Colonic mucosa (tissue), 4 donors: ENCODE measurements at regions not wholly inside any gene's neighbourhood (a gene's known extent, or its start where the extent isn't known, plus 50 kb on each side); places are given as distances from the start of the nearest gene placed in this dataset.

ENCODE experiments used
- DNase-seq: peaks from one replicate; pipeline ENCODE4 v3.0.0-alpha.2; 2020
- H3K27ac ChIP-seq: fragments of 200-600 bp; one replicate; pipeline ENCODE4 v1.8.0; 2021
- H3K27me3 ChIP-seq: fragments of 200-600 bp; one replicate; pipeline ENCODE4 v1.8.0; 2021
- H3K36me3 ChIP-seq: fragments of 200-600 bp; one replicate; pipeline ENCODE4 v1.8.0; 2021
- H3K4me1 ChIP-seq: fragments of 200-600 bp; one replicate; pipeline ENCODE4 v1.8.0; 2021; ENCODE audit warnings: mild to moderate bottlenecking
- H3K4me3 ChIP-seq: fragments of 200-600 bp; one replicate; pipeline ENCODE4 v1.8.0; 2021
- H3K9ac ChIP-seq, 2 donors: one replicate each; pipeline ENCODE4 v1.7.0; 2013; ENCODE audit warnings: control low read depth in 2 of 2, low read depth in 2 of 2, low read length in 2 of 2
- H3K9me3 ChIP-seq: fragments of 200-600 bp; one replicate; pipeline ENCODE4 v1.8.0; 2021
- CTCF ChIP-seq: fragments of 200-600 bp; IDR thresholded peaks from one replicate; pipeline ENCODE4 v1.8.0; 2022; ENCODE audit warnings: antibody characterized with exemption, mild to moderate bottlenecking
- intact Hi-C: fragments of 100-400 bp; cut with DNase I; formaldehyde crosslinking; loops from one replicate; pipeline ENCODE4 v1.14.1; 2022
- donor health status: healthy.
- donor health status: DM: no; HTN: no; CAD: no.
- donor health status: DM: no; HTN: no; CAD: no.

- Histone ChIP-seq H3K4me1 (no peaks in the 10 kb centered on the region), H3K36me3 (no peaks in the 10 kb centered on the region), H3K27me3 (no peaks in the 10 kb centered on the region), H3K27ac (no peak overlapping the region), H3K9ac (no peak overlapping the region), H3K4me3 (no peak overlapping the region), H3K9me3 (no peaks in the 10 kb centered on the region)
- DNase-seq = no peak
- intact Hi-C loops = no loop called here
- TF ChIP-seq CTCF = no peak
Observed at GRCh38 chr11:127997594-127997993, 589.8 kb downstream of the ETS1 start.

- Histone ChIP-seq H3K27me3 (no peaks in the 10 kb centered on the region), H3K9me3 (no peaks in the 10 kb centered on the region), H3K4me3 (no peak overlapping the region), H3K36me3 (no peaks in the 10 kb centered on the region), H3K4me1 (no peaks in the 10 kb centered on the region), H3K27ac (no peak overlapping the region), H3K9ac (no peak overlapping the region)
- intact Hi-C loops = no loop called here
- no peak for DNase-seq
- no peak for TF ChIP-seq CTCF
Observed at GRCh38 chr11:127996825-127997224, 590.5 kb downstream of the ETS1 start.

- H3K27me3 ChIP-seq = no peaks in the 10 kb centered on the region
- no peaks in the 10 kb centered on the region for H3K4me1 ChIP-seq
- no peaks in the 10 kb centered on the region for H3K36me3 ChIP-seq
- no peak overlapping the region for H3K4me3 ChIP-seq
- no peak for TF ChIP-seq CTCF
- no peak overlapping the region for H3K27ac ChIP-seq
- H3K9me3 ChIP-seq = no peaks in the 10 kb centered on the region
- intact Hi-C loops = no loop called here
- DNase-seq = no peak
- H3K9ac ChIP-seq = no peak overlapping the region
Observed at GRCh38 chr11:127995921-127996320, 591.4 kb downstream of the ETS1 start.

GRCh38 chr11:127994736-127995135, 592.6 kb downstream of the ETS1 start:
- no peak for TF ChIP-seq CTCF
- Histone ChIP-seq H3K36me3 (no peaks in the 10 kb centered on the region), H3K9ac (no peak overlapping the region), H3K27me3 (no peaks in the 10 kb centered on the region), H3K9me3 (no peaks in the 10 kb centered on the region), H3K4me1 (no peaks in the 10 kb centered on the region), H3K4me3 (no peak overlapping the region), H3K27ac (no peak overlapping the region)
- no peak for DNase-seq
- intact Hi-C loops = no loop called here

GRCh38 chr11:127993788-127994187, 593.6 kb downstream of the ETS1 start:
- H3K4me1 ChIP-seq = no peaks in the 10 kb centered on the region
- H3K27me3 ChIP-seq = no peaks in the 10 kb centered on the region
- H3K36me3 ChIP-seq = no peaks in the 10 kb centered on the region
- no peak overlapping the region for H3K27ac ChIP-seq
- no peaks in the 10 kb centered on the region for H3K9me3 ChIP-seq
- no peak for DNase-seq
- H3K9ac ChIP-seq = no peak overlapping the region
- intact Hi-C loops = no loop called here
- no peak for TF ChIP-seq CTCF
- H3K4me3 ChIP-seq = no peak overlapping the region

GRCh38 chr11:127993281-127993680, 594.1 kb downstream of the ETS1 start:
- Histone ChIP-seq H3K9me3 (no peaks in the 10 kb centered on the region), H3K27ac (no peak overlapping the region), H3K27me3 (no peaks in the 10 kb centered on the region), H3K4me1 (no peaks in the 10 kb centered on the region), H3K9ac (no peak overlapping the region), H3K36me3 (no peaks in the 10 kb centered on the region), H3K4me3 (no peak overlapping the region)
- DNase-seq = no peak
- TF ChIP-seq CTCF = no peak
- intact Hi-C loops = no loop called here
